HepG2 (cell line): ENCODE measurements at regions not wholly inside any gene's neighbourhood (a gene's known extent, or its start where the extent isn't known, plus 50 kb on each side); places are given as distances from the start of the nearest gene placed in this dataset.

ENCODE experiments used
- CCDC6 ChIP-seq: sonication (generic); formaldehyde crosslinking; IDR thresholded peaks from 2 replicates; pipeline ENCODE4 v1.8.1; 2022; ENCODE audit warnings: mild to moderate bottlenecking, missing genetic modification reagents, moderate library complexity
- DNMT3B ChIP-seq: conservative IDR thresholded peaks from 2 replicates; pipeline ENCODE4 v1.6.1; 2016; ENCODE audit warnings: missing biosample characterization, control low read depth
- KAT7 ChIP-seq: IDR thresholded peaks from 2 replicates; pipeline ENCODE4 v1.6.1; 2018; ENCODE audit warnings: borderline replicate concordance, missing compliant biosample characterization
- KDM3A ChIP-seq: IDR thresholded peaks from 2 replicates; pipeline ENCODE4 v1.6.1; 2018; ENCODE audit warnings: low read depth, missing compliant biosample characterization
- MATR3 ChIP-seq: sonication (generic); formaldehyde crosslinking; IDR thresholded peaks from 2 replicates; pipeline ENCODE4 v1.4.0; 2020; ENCODE audit warnings: missing genetic modification reagents
- MTA3 ChIP-seq: sonication (generic); formaldehyde crosslinking; IDR thresholded peaks from 2 replicates; pipeline ENCODE4 v1.4.0; 2020; ENCODE audit warnings: missing genetic modification reagents
- RBM22 ChIP-seq: fragments of 200-400 bp; formaldehyde crosslinking; optimal IDR thresholded peaks from 2 replicates; pipeline ENCODE3; 2017; ENCODE audit warnings: mild to moderate bottlenecking, low read length, moderate library complexity
- RELA ChIP-seq: sonication (generic); formaldehyde crosslinking; IDR thresholded peaks from 2 replicates; pipeline ENCODE4 v1.4.0; 2020; ENCODE audit warnings: missing genetic modification reagents
- RFX5 ChIP-seq: IDR thresholded peaks from 2 replicates; pipeline ENCODE4 v1.6.1; 2011; ENCODE audit warnings: low read depth, low read length, improper control_type of control experiment
- RNF219 ChIP-seq: sonication (generic); formaldehyde crosslinking; IDR thresholded peaks from 2 replicates; pipeline ENCODE4 v1.5.0; 2020; ENCODE audit warnings: mild to moderate bottlenecking, missing genetic modification reagents
- SNRNP70 ChIP-seq: fragments of 200-400 bp; formaldehyde crosslinking; IDR thresholded peaks from 2 replicates; pipeline ENCODE4 v1.6.1; 2017; ENCODE audit warnings: mild to moderate bottlenecking, low read depth, low read length, moderate library complexity
- TRIM24 ChIP-seq: sonication (generic); formaldehyde crosslinking; IDR thresholded peaks from 2 replicates; pipeline ENCODE4 v1.8.0; 2022; ENCODE audit warnings: mild to moderate bottlenecking, missing genetic modification reagents
- WIZ ChIP-seq: sonication (generic); formaldehyde crosslinking; IDR thresholded peaks from 2 replicates; pipeline ENCODE4 v1.5.1; 2020; ENCODE audit warnings: mild to moderate bottlenecking, missing genetic modification reagents
- XRCC5 ChIP-seq: fragments of 200-400 bp; formaldehyde crosslinking; optimal IDR thresholded peaks from 2 replicates; pipeline ENCODE3; 2017; ENCODE audit warnings: mild to moderate bottlenecking, low read length
- ZC3H4 ChIP-seq: sonication (generic); formaldehyde crosslinking; IDR thresholded peaks from 2 replicates; pipeline ENCODE4 v1.4.0; 2020; ENCODE audit warnings: missing genetic modification reagents, borderline replicate concordance
- ZFP37 ChIP-seq: sonication (generic); formaldehyde crosslinking; IDR thresholded peaks from 2 replicates; pipeline ENCODE4 v1.4.0; 2020; ENCODE audit warnings: missing genetic modification reagents, borderline replicate concordance
- ZNF20 ChIP-seq: sonication (generic); formaldehyde crosslinking; IDR thresholded peaks from 2 replicates; pipeline ENCODE4 v1.4.0; 2020; ENCODE audit warnings: mild to moderate bottlenecking, moderate library complexity, missing genetic modification reagents
- ZNF251 ChIP-seq: sonication (generic); formaldehyde crosslinking; IDR thresholded peaks from 2 replicates; pipeline ENCODE4 v1.9.0; 2021; ENCODE audit warnings: mild to moderate bottlenecking, missing genetic modification reagents
- ZNF326 ChIP-seq: sonication (generic); formaldehyde crosslinking; IDR thresholded peaks from 2 replicates; pipeline ENCODE4 v1.4.0; 2020; ENCODE audit warnings: missing genetic modification reagents, borderline replicate concordance
- ZNF335 ChIP-seq: sonication (generic); formaldehyde crosslinking; IDR thresholded peaks from 2 replicates; pipeline ENCODE4 v1.4.0; 2020; ENCODE audit warnings: missing genetic modification reagents
- ZNF350 ChIP-seq: sonication (generic); formaldehyde crosslinking; IDR thresholded peaks from 2 replicates; pipeline ENCODE4 v1.4.0; 2020; ENCODE audit warnings: mild to moderate bottlenecking, low read depth, missing genetic modification reagents, borderline replicate concordance
- ZNF674 ChIP-seq: sonication (generic); formaldehyde crosslinking; IDR thresholded peaks from 2 replicates; pipeline ENCODE4 v1.5.0; 2020; ENCODE audit warnings: low read depth, mild to moderate bottlenecking, missing genetic modification reagents
- ZNF7 ChIP-seq: IDR thresholded peaks from 2 replicates; pipeline ENCODE4 v1.6.1; 2016; ENCODE audit warnings: missing biosample characterization, missing genetic modification reagents
- ZNF720 ChIP-seq: sonication (generic); formaldehyde crosslinking; IDR thresholded peaks from 2 replicates; pipeline ENCODE4 v1.4.0; 2020; ENCODE audit warnings: missing genetic modification reagents
- ZNF839 ChIP-seq: sonication (generic); formaldehyde crosslinking; IDR thresholded peaks from 2 replicates; pipeline ENCODE4 v1.4.0; 2020; ENCODE audit warnings: missing genetic modification reagents, mild to moderate bottlenecking, borderline replicate concordance
- TF ChIP-seq, protein P1 (sequence below): sonication (generic); formaldehyde crosslinking; IDR thresholded peaks from 2 replicates; pipeline ENCODE4 v1.5.0; 2020; ENCODE audit warnings: missing genetic modification reagents
- TF ChIP-seq, protein P2 (sequence below): sonication (generic); formaldehyde crosslinking; IDR thresholded peaks from 2 replicates; pipeline ENCODE4 v1.5.0; 2020; ENCODE audit warnings: missing genetic modification reagents

GRCh38 chr16:31713071-31713944 is 160.3 kb upstream of the ZNF267 start (continued):
- TF ChIP-seq TRIM24 (CRISPR knock-in tag) (no peak), ZC3H4 (peak; percentile 80), ZNF350 (CRISPR knock-in tag) (peak; percentile 95), ZNF839 (CRISPR knock-in tag) (peak; percentile 69; the same call in 1 of the 2 replicates), ZNF335 (CRISPR knock-in tag) (0 out of 2 replicates have a peak, but pooled peaks have one; percentile 69), RFX5 (peak; percentile 44; the same call in 1 of the 2 replicates), RELA (CRISPR knock-in tag) (peak; percentile 20; the same call in 1 of the 2 replicates), RNF219 (CRISPR knock-in tag) (0 out of 2 replicates have a peak, but pooled peaks have one; percentile 26), KDM3A (peak; percentile 92), DNMT3B (CRISPR knock-in tag) (no peak), XRCC5 (peak; percentile 80), ZFP37 (CRISPR knock-in tag) (peak; percentile 93), ZNF7 (CRISPR knock-in tag) (no peak), WIZ (no peak; the same call in none of the 2 replicates), ZNF20 (peak; percentile 72; the same call in 1 of the 2 replicates), ZNF674 (CRISPR knock-in tag) (peak; percentile 91; the same call in 1 of the 2 replicates), MTA3 (no peak), ZNF720 (no peak), SNRNP70 (no peak), ZNF326 (CRISPR knock-in tag) (peak; percentile 78; the same call in 1 of the 2 replicates), ZNF251 (CRISPR knock-in tag) (0 out of 2 replicates have a peak, but pooled peaks have one; percentile 26), KAT7 (peak; percentile 90), MATR3 (CRISPR knock-in tag) (no peak), RBM22 (peak; percentile 99), CCDC6 (CRISPR knock-in tag) (no peak)
- TF ChIP-seq, protein P1, sequence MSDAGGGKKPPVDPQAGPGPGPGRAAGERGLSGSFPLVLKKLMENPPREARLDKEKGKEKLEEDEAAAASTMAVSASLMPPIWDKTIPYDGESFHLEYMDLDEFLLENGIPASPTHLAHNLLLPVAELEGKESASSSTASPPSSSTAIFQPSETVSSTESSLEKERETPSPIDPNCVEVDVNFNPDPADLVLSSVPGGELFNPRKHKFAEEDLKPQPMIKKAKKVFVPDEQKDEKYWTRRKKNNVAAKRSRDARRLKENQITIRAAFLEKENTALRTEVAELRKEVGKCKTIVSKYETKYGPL, result 0 out of 2 replicates have a peak, but pooled peaks have one; percentile 71
- TF ChIP-seq, protein P2, sequence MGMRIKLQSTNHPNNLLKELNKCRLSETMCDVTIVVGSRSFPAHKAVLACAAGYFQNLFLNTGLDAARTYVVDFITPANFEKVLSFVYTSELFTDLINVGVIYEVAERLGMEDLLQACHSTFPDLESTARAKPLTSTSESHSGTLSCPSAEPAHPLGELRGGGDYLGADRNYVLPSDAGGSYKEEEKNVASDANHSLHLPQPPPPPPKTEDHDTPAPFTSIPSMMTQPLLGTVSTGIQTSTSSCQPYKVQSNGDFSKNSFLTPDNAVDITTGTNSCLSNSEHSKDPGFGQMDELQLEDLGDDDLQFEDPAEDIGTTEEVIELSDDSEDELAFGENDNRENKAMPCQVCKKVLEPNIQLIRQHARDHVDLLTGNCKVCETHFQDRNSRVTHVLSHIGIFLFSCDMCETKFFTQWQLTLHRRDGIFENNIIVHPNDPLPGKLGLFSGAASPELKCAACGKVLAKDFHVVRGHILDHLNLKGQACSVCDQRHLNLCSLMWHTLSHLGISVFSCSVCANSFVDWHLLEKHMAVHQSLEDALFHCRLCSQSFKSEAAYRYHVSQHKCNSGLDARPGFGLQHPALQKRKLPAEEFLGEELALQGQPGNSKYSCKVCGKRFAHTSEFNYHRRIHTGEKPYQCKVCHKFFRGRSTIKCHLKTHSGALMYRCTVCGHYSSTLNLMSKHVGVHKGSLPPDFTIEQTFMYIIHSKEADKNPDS (CRISPR knock-in tag), result 0 out of 2 replicates have a peak, but pooled peaks have one; percentile 60
